H1 (cell line): ENCODE measurements at regions not wholly inside any gene's neighbourhood (a gene's known extent, or its start where the extent isn't known, plus 50 kb on each side); places are given as distances from the start of the nearest gene placed in this dataset.

Experiments used
- ASH2L ChIP-seq: fragments of 200-600, 300-600 bp; sonication (generic); IDR thresholded peaks from one replicate; pipeline ENCODE4 v1.7.1; 2017; ENCODE audit warnings: low read length
- CBX5 ChIP-seq: fragments of 300-800, 300-1000 bp; sonication (generic); IDR thresholded peaks from 2 replicates; pipeline ENCODE4 v1.7.1; 2016; ENCODE audit warnings: antibody characterized with exemption, low read length, low read depth
- CTBP2 ChIP-seq: IDR thresholded peaks from 2 replicates; pipeline ENCODE4 v1.7.0; 2011; ENCODE audit warnings: borderline replicate concordance, mild to moderate bottlenecking, moderate library complexity, mixed read lengths, low read length; ENCODE audit not compliant: insufficient read depth, insufficient read length
- EZH2 ChIP-seq: fragments of 200-600 bp; sonication (generic); IDR thresholded peaks from 2 replicates; pipeline ENCODE4 v1.7.1; 2012; ENCODE audit warnings: low read depth, mild to moderate bottlenecking, moderate library complexity, low read length, inconsistent platforms; ENCODE audit not compliant: severe bottlenecking
- JUN ChIP-seq: IDR thresholded peaks from 2 replicates; pipeline ENCODE4 v1.6.1; 2011; ENCODE audit warnings: low read depth, mild to moderate bottlenecking, improper control_type of control experiment, low read length
- MAFK ChIP-seq: IDR thresholded peaks from 2 replicates; pipeline ENCODE4 v1.6.1; 2012; ENCODE audit warnings: low read depth, mild to moderate bottlenecking, improper control_type of control experiment, low read length
- NRF1 ChIP-seq: IDR thresholded peaks from 2 replicates; pipeline ENCODE4 v1.6.1; 2011; ENCODE audit warnings: mild to moderate bottlenecking, low read depth, low read length, improper control_type of control experiment
- POLR2A ChIP-seq, 2 experiments: IDR thresholded peaks; 1 replicate in 1 of 2; 2 replicates in 1 of 2; pipeline ENCODE4 v1.6.1; 2011; ENCODE audit warnings: low read depth in 2 of 2, low read length in 2 of 2, mild to moderate bottlenecking in 2 of 2; ENCODE audit errors: control extremely low read depth in 1 of 2
- RXRA ChIP-seq: IDR thresholded peaks from 2 replicates; pipeline ENCODE4 v1.6.1; 2011; ENCODE audit warnings: low read depth, mild to moderate bottlenecking, low read length, moderate library complexity; ENCODE audit not compliant: insufficient read depth
- TAF1 ChIP-seq: IDR thresholded peaks from 2 replicates; pipeline ENCODE4 v1.6.1; 2011; ENCODE audit warnings: mild to moderate bottlenecking, low read depth, low read length
- YY1 ChIP-seq: IDR thresholded peaks from 2 replicates; pipeline ENCODE4 v1.6.1; 2011; ENCODE audit warnings: low read depth, mild to moderate bottlenecking, low read length
- ZNF274 ChIP-seq: IDR thresholded peaks from 2 replicates; pipeline ENCODE4 v1.7.0; 2012; ENCODE audit warnings: low read length, borderline replicate concordance; ENCODE audit errors: extremely low read depth
- TF ChIP-seq, protein P1 (sequence below), 3 experiments: IDR thresholded peaks; 1 replicate in 2 of 3; 2 replicates in 1 of 3; pipeline versions ENCODE4 v1.5.1 to v1.6.1; 2011; ENCODE audit warnings: low read length in 3 of 3, mild to moderate bottlenecking in 3 of 3, inconsistent platforms in 2 of 3, low read depth in 1 of 3, moderate library complexity in 1 of 3; ENCODE audit not compliant: insufficient read depth in 1 of 3; ENCODE audit errors: control extremely low read depth in 1 of 3

DNA sequence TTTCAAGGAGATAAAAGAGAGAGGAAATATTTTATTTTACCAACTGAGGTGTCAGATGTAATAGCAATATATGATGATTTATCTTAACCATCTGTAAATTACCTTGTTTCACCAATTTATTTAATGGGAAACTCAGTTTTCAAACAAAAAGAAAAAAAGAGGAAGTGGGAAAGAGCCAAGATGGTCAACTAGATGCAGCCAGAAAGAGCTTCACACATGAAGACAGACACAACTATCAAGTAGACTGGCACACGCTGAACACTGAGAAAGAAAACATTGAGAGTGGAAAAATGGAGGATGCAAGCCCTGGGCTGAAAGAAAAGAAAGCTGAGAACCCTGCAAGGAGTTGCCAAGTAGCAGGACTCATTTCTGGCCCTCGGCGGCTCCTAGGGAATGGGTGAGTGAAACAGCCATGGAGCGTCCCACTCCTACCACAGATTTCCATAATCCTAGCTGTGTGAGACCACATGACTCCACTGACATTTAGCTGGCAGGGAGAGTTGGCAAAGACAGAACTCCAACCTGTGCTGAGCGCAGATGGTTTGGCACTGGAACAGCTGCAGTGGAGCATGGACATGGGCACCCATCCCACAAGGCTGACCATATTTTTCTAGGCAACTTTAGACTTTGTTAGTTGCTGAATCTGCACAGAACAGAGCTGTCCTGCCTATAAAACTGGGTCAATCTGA lies 409.3 kb downstream of the FAM47B start:
- TF ChIP-seq, protein P1, sequence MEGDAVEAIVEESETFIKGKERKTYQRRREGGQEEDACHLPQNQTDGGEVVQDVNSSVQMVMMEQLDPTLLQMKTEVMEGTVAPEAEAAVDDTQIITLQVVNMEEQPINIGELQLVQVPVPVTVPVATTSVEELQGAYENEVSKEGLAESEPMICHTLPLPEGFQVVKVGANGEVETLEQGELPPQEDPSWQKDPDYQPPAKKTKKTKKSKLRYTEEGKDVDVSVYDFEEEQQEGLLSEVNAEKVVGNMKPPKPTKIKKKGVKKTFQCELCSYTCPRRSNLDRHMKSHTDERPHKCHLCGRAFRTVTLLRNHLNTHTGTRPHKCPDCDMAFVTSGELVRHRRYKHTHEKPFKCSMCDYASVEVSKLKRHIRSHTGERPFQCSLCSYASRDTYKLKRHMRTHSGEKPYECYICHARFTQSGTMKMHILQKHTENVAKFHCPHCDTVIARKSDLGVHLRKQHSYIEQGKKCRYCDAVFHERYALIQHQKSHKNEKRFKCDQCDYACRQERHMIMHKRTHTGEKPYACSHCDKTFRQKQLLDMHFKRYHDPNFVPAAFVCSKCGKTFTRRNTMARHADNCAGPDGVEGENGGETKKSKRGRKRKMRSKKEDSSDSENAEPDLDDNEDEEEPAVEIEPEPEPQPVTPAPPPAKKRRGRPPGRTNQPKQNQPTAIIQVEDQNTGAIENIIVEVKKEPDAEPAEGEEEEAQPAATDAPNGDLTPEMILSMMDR (IDR thresholded peaks at IDR 0.05; ENCODE audit: control extremely low read depth in 1 of 3, insufficient read depth in 1 of 3, low read depth in 1 of 3, low read length in 3 of 3): no peak
- no peak for TF ChIP-seq NRF1
- TF ChIP-seq CBX5: no peak
- TF ChIP-seq ZNF274: no peak
- no peak for TF ChIP-seq POLR2A (IDR thresholded peaks at IDR 0.05; ENCODE audit: control extremely low read depth in 1 of 2, low read depth in 2 of 2, low read length in 2 of 2)
- no peak for TF ChIP-seq JUN
- TF ChIP-seq RXRA: no peak
- no peak for TF ChIP-seq MAFK
- no peak for TF ChIP-seq EZH2
- TF ChIP-seq CTBP2: no peak
- TF ChIP-seq TAF1: no peak
- TF ChIP-seq YY1: no peak
- no peak for TF ChIP-seq ASH2L
